NCI-H226 (cell line): ENCODE measurements at regions not wholly inside any gene's neighbourhood (a gene's known extent, or its start where the extent isn't known, plus 50 kb on each side); places are given as distances from the start of the nearest gene placed in this dataset.

Experiments used
- DNase-seq: peaks from one replicate; pipeline ENCODE4 v3.0.0-alpha.2; 2015

- no peak for DNase-seq
Observed at GRCh38 chr7:110337646-110338045, 753.3 kb upstream of the LRRN3 start.

GRCh38 chr7:110347081-110347480 lies 743.8 kb upstream of the LRRN3 start:
- no peak for DNase-seq

- DNase-seq, result no peak
Observed at GRCh38 chr7:110356438-110356837, 734.5 kb upstream of the LRRN3 start.

- peak; percentile 44 for DNase-seq
Observed at GRCh38 chr7:110358028-110358427, 732.9 kb upstream of the LRRN3 start.

GRCh38 chr7:110371709-110372108 lies 719.2 kb upstream of the LRRN3 start:
- no peak for DNase-seq

- DNase-seq, result no peak
Observed at GRCh38 chr7:110372685-110373084, 718.2 kb upstream of the LRRN3 start.

- DNase-seq, result no peak
Observed at GRCh38 chr7:110373416-110373815, 717.5 kb upstream of the LRRN3 start.

GRCh38 chr7:110373859-110374258 lies 717.1 kb upstream of the LRRN3 start:
- DNase-seq, result no peak

- no peak for DNase-seq
Observed at GRCh38 chr7:110375068-110375467, 715.9 kb upstream of the LRRN3 start.

GRCh38 chr7:110382736-110383135 lies 708.2 kb upstream of the LRRN3 start:
- DNase-seq, result no peak

- no peak for DNase-seq
Observed at GRCh38 chr7:110386006-110386405, 704.9 kb upstream of the LRRN3 start.

GRCh38 chr7:110386913-110387312 lies 704.0 kb upstream of the LRRN3 start:
- DNase-seq, result peak; percentile 91

- DNase-seq, result no peak
Observed at GRCh38 chr7:110387689-110388088, 703.2 kb upstream of the LRRN3 start.

GRCh38 chr7:110388457-110388856 lies 702.5 kb upstream of the LRRN3 start:
- DNase-seq, result no peak

GRCh38 chr7:110396021-110396420 lies 694.9 kb upstream of the LRRN3 start:
- DNase-seq, result no peak

GRCh38 chr7:110397927-110398660 lies 692.8 kb upstream of the LRRN3 start:
- no peak for DNase-seq

- no peak for DNase-seq
Observed at GRCh38 chr7:110399421-110399820, 691.5 kb upstream of the LRRN3 start.

- DNase-seq, result no peak
Observed at GRCh38 chr7:110400411-110400810, 690.5 kb upstream of the LRRN3 start.

GRCh38 chr7:110407242-110407641 lies 683.7 kb upstream of the LRRN3 start:
- DNase-seq, result no peak

- DNase-seq, result no peak
Observed at GRCh38 chr7:110407706-110408105, 683.2 kb upstream of the LRRN3 start.

- DNase-seq, result no peak
Observed at GRCh38 chr7:110412614-110413013, 678.3 kb upstream of the LRRN3 start.

GRCh38 chr7:110413038-110413437 lies 677.9 kb upstream of the LRRN3 start:
- DNase-seq, result no peak

GRCh38 chr7:110417611-110418010 lies 673.3 kb upstream of the LRRN3 start:
- no peak for DNase-seq

- no peak for DNase-seq
Observed at GRCh38 chr7:110418659-110419280, 672.2 kb upstream of the LRRN3 start.

- no peak for DNase-seq
Observed at GRCh38 chr7:110420788-110421187, 670.1 kb upstream of the LRRN3 start.
